Transverse colon (tissue), 4 donors: ENCODE measurements at regions not wholly inside any gene's neighbourhood (a gene's known extent, or its start where the extent isn't known, plus 50 kb on each side); places are given as distances from the start of the nearest gene placed in this dataset.

ENCODE experiments used
- EP300 ChIP-seq: sonication (generic); formaldehyde crosslinking; IDR thresholded peaks from one replicate; pipeline ENCODE4 v1.6.1; 2017; ENCODE audit warnings: antibody characterized with exemption, low read depth
- POLR2A ChIP-seq: fragments of 450-650 bp; IDR thresholded peaks from one replicate; pipeline ENCODE4 v1.6.1; 2016; ENCODE audit warnings: antibody characterized with exemption, mild to moderate bottlenecking, moderate library complexity
- POLR2AphosphoS5 ChIP-seq, 3 donors: sonication (generic); formaldehyde crosslinking; IDR thresholded peaks; one replicate each; pipeline ENCODE4 v1.6.1; 2016; ENCODE audit warnings: antibody characterized with exemption in 3 of 3
- TF ChIP-seq, protein P1 (sequence below), 5 experiments: fragments of 200-600 bp in 3 of 5; fragments of 450-650 bp in 2 of 5; sonication (generic) in 3 of 5; IDR thresholded peaks; 1 replicate in 2 of 5; 2 replicates in 3 of 5; pipeline ENCODE4 v1.5.1; 2016 to 2017; ENCODE audit warnings: antibody characterized with exemption in 5 of 5, inconsistent platforms in 3 of 5, mild to moderate bottlenecking in 2 of 5, moderate library complexity in 1 of 5

- TF ChIP-seq POLR2A (no peak), POLR2AphosphoS5 (IDR thresholded peaks at IDR 0.05) (no peak), EP300 (no peak)
- TF ChIP-seq, protein P1, sequence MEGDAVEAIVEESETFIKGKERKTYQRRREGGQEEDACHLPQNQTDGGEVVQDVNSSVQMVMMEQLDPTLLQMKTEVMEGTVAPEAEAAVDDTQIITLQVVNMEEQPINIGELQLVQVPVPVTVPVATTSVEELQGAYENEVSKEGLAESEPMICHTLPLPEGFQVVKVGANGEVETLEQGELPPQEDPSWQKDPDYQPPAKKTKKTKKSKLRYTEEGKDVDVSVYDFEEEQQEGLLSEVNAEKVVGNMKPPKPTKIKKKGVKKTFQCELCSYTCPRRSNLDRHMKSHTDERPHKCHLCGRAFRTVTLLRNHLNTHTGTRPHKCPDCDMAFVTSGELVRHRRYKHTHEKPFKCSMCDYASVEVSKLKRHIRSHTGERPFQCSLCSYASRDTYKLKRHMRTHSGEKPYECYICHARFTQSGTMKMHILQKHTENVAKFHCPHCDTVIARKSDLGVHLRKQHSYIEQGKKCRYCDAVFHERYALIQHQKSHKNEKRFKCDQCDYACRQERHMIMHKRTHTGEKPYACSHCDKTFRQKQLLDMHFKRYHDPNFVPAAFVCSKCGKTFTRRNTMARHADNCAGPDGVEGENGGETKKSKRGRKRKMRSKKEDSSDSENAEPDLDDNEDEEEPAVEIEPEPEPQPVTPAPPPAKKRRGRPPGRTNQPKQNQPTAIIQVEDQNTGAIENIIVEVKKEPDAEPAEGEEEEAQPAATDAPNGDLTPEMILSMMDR (IDR thresholded peaks at IDR 0.05), result no peak
Observed at GRCh38 chr5:174354571-174354970, 309.1 kb downstream of the NSG2 start.
